Limb (tissue), 2 donors: ENCODE measurements at regions not wholly inside any gene's neighbourhood (a gene's known extent, or its start where the extent isn't known, plus 50 kb on each side); places are given as distances from the start of the nearest gene placed in this dataset.

Experiments
- DNase-seq, 2 donors: peaks; one replicate each; pipeline ENCODE4 v3.0.0-alpha.2; 2016; ENCODE audit errors: extremely low spot score in 2 of 2

DNA sequence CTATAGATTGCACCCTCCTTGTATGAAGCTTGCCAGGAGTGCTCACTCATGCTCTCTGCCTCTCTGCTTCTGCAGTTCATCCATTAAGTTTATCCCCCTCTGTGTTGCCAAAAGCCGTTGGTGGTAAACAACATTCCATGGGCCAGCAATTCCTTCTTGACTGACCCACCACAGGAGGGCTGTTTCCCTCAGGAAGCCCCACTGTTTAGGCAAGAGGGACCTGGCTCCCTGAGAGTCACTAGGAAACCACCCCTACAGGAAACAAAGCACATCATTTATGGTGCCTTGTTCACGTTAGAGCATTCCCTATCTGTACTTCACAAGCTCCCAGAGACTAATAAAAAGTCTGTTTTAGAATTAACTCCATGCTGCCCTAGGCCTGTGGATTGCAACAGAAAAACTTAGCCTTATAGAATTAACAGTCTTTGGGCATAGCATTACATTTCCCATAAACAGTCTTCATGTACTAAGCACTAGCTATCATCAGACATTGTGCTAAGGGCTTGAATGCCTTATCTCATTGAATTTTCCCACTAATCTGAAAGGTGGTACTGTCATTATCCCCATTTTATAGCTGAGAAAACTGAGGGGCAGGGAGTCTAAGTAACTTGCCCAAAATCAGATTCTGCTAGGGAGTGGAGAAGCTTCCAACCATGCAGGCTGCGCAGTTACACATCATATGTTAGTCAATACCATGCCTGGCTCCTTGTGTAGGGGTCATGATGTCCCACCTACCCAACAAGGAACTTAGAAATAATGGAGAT is 149.9 kb downstream of the SHQ1 start:
- DNase-seq: no peak

DNA sequence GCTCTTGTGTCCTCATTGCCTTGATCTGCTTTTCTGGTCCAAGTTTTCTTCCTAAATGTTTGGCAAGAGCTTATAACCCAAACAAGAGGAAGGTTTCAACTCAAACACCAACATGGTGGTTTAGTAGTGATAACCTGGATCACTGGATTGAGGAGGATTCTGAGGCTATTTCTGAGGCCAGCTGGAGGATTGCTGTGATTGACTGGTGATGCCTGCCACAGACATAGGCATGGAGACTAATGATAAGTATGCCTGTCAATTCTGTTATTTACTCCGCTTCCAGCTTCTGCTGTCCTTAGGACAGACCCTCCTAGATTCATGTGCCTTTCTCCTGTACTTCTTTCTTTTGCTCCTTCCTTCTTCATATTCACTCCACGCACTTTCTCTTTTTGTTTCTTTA is 150.5 kb downstream of the SHQ1 start:
- DNase-seq: no peak

DNA sequence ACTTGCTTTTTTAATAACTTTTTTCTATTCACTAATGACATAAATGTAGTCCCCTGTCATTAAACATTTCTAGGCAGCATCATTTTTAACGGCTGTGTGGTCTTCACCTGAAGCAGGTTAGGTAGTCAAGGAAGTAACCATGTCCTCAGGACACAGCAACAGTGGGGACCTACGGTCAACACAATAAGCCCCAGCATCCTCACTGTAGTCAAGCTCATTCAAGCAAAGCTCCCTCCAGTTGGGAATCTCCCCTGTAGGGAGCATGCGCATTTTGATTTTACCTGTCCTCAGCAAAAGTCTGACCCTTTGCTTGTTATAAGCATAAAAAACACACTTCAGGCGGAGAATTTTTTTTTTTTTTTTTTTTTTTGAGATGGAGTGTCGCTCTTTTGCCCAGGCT is 151.4 kb downstream of the SHQ1 start:
- no peak for DNase-seq

DNA sequence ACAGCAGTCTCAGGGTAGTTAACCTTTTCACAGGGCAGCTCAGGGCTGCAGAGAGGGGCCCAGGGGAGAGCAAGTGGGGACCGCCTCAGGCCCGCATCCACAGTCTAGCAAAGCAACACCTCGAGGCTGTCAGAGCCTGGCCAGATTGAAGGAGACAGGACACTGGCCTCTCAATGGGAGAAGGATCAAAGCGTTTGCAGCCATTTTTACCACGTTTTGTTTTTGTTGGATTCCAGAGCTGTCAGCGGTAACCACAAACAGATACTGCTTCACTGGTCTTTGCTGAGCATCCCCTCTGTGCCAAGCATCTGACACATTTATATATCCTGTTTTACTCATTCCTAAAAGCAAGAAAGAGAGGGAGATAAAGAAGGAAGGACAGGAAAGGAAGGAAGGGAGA is 153.8 kb downstream of the SHQ1 start:
- no peak for DNase-seq

DNA sequence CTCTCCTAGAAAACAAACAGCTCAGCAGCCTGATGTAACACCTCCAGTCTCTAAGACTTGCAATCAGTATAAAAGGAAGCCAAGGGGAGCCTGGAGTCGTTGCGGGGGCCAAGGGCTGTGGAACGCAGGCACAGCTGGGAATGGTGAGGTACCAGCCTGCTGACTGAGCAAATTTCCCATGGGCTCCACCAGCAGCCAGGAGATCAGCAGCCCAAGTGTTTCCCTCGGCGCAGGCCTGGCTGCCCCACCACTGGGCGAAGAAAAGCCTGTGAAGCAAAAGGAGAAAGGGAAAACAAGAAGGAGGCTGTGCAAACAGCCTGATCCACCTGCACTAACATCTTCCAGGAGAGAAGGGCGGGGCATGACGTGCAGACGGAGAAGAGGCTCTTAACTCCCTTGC is 155.3 kb downstream of the SHQ1 start:
- no peak for DNase-seq

DNA sequence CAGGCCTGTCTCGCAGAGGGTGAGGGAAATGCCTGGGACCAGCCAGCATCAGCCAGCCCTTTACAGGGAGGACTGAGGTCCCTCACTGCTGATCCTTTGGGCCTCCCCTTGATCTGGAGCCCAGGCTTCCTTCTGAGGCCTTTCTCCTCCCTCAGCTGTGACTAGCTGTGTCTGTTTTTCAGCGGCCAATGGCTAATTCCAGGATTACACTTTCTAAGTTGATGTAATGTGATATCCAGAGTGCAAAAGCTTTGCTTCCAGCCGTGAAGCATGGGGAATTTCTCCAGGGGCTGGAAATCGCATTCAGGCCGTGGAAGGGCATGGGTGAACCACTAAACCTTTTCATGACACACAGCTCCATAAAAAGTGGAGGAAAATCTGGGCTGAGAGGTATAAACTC is 157.6 kb downstream of the SHQ1 start:
- peak in 1 of 2 donors; percentile 38 for DNase-seq

DNA sequence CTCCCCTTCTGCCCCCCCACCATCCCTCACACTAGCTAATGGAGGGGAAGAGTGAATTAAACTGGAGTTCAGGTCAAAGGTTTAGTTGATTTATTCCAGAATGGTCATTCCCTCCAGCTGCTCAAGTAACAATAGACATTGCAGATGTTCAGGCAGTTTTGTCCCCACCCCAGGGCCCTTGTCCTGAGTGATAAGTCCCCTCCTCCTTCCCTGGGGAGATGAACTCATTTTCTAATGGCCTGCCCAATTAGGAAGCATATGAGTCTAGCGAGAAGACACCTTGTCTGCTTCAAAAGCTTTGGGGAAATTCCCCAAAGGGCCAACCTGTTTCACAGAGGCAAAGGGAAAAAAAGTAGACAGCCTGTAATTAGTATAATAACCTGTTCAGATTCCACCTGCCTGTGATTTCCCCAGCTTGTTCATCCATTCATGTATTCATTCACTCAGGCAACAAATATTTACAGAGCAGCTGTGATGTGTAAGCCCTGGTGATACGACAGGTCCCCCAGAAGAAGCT is 165.3 kb downstream of the SHQ1 start:
- DNase-seq: no peak

DNA sequence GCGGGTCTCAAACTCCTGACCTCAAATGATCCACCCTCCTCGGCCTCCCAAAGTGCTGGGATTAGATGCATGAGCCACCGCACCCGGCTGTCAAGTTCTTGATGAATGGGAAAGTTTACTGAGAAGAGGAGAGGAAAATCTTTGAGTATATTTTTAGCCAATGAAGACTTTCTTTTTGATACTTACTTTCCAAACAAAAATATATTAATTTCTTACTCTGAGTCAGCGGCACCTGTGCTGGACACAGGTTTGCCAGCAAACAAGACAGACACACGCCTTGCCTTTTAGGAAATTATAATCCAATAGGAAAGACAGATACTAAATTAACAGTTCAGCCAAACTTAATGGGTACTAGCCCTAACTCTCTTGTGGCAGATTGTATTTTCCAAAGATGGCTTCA is 166.6 kb downstream of the SHQ1 start:
- DNase-seq: no peak

DNA sequence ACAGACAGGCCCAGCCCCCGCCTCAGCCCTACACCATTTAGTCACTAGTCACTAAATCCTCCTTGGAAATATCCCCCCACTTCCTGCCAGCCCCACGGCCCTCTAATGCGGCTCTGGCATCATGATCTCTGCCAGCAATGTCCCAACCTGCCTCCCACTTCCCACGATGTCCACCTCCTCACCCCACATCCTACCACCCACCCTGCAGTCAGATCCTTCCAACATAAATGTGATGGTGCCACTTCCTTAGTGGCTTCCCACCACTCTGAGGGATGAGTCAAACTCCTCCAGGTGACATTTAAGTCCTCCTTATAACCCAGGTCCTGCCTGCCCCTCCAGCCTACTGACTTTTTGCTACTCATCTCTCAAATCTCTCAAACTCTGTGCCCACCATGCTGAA is 167.5 kb downstream of the SHQ1 start:
- no peak for DNase-seq

DNA sequence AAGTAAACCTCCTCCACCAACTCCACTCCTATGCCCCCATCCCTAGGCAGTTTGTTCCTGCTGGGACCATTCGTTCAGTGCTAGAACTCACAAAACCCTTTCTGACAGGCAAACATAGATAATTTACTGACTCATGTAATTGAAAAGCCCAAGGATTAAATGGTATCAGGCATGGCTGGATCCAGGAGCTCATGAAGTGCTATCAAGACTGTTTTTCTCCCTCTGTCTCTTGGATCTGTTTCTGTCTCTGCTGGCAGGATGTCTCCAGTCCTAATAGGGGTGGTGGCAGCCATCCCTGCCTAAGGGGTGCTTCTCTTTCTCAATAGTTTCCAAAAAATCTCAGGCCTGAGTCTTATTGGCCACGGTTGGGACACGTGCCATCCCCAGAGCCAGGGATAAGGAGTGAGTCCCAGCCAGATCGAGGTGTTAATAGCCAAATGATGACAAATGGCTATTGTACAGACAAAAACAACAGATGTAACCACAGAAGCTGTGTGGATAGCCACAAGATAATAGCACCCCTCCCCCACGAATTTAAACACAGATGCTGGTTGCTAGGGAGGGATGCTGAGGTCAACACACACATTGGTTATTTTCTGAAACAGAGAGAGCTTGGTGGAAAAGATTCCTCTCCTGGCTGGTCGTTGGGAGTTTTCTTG is 168.6 kb downstream of the SHQ1 start:
- no peak for DNase-seq

DNA sequence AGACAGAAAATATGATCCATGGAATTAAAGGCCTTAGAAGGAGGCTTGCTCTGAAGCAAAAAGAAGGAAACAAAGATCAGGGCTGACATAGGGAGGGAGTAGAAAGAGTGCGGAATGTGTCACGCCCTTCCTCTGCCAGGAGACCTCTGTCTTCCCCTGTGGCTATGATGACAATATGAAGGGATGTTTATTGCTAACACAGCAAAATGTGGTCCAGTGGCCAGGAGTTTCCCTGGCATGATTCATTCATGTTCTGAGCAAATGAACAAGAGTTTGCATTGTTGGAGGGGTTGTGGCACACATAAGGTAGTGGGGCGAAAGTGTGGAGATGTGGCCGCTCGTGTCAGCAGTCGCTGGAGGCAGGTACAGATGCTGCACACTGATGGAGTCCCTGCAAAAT is 169.4 kb downstream of the SHQ1 start:
- DNase-seq: no peak

DNA sequence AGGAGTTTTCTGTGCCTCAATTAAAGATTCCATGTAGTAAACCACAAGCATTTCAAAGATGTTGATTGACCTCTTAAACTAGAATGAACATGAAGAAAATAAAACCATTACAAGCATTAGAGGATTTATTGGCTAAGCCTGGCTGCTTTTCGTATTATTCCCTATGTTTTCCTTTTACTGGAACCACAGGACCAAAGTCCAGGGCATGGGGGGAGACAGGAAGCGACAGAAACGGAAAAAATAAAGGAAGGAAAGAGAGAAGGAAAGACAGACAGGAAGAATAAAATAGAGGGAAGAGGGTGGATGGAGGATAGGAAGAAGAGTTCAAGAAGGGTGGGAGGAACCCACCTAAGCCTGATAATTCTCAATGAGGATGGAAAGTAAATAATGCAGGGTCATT is 169.9 kb downstream of the SHQ1 start:
- no peak for DNase-seq

DNA sequence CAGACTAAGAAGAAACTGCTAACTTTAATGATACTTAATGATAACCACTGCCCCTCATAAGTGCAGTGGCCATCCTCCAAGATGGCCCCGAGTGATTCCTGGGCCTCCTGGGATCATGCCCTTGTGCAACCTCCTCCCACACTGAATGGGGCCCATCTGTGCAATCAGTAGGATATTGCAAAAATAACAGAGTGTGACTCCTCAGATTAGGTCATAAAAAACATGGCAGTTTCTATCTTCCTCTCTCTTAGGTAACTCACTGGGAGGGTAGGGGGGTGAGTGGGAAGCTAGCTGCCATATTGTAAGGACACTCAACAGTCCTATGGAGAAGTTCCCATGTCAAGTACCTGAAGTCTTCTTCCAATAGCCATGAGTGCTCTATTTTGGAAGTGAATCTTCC is 173.0 kb downstream of the SHQ1 start:
- DNase-seq: no peak

DNA sequence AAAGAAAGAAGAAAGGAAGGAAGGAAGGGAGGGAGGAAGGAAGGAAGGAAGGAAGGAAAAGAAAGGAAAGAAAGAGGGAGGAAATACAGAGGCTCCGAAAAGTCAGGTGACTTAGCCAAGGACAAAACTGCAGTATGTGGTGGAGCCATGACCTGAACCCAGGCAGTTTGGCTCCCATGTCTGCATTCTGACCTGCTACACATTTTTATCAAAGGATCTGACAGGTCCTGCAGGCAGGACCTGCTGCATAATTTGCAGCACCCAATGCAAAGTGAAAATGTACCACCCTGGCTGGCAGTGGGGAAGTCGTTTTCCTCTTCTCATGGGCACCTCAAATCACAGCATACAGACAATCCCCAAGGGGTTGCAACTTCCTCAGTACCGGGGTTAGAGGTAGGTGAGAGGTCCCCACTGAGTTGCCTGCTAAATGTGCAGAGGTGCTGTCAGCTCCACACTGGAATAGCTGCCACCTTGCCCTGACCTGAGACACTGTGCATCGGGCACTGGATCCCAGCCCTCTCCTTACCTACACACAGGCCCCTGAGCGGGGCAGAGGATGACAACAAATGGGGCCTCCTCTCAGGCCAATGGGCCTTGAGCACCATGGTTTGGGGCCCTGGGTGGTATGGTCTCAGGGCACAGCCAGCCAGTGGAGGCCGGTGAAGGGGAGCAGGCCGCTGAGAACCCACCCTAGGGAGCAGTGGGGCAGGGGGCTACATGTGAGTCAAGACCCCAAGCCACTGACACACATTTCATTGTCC is 175.1 kb downstream of the SHQ1 start:
- no peak for DNase-seq

DNA sequence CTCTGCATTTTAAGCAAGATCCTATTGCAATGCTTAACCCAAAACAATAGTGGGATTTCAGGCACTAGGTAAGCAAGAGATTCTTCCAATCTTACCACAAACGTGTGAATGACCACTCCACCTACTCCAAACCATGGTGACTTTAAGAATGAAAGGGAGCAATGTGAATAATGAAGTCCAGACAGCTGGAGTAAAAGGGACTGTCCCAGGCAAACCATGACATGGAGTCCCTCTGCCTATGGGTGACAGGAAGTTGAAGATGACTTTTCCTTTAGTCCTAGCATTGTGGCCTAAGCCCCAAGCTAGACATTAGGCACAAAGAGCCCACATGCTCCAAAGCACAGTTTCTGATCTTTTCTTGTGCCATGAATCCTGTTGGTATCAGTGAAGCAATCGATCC is 179.0 kb downstream of the SHQ1 start:
- DNase-seq: no peak

DNA sequence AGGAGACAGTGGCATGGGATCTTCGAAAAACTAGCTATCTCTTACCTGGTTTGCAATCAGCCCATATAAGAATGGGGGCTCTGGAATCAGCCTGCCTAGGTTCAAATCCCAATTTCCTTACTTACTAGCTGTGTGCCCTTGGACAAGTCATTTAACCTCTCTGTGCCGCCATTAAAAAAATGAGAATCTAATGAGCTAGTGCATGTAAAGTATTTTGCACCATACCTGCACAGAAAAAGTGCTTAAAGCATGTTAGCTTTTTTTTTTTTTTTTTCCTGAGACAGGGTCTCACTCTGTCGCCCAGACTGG is 181.8 kb downstream of the SHQ1 start:
- DNase-seq: no peak

DNA sequence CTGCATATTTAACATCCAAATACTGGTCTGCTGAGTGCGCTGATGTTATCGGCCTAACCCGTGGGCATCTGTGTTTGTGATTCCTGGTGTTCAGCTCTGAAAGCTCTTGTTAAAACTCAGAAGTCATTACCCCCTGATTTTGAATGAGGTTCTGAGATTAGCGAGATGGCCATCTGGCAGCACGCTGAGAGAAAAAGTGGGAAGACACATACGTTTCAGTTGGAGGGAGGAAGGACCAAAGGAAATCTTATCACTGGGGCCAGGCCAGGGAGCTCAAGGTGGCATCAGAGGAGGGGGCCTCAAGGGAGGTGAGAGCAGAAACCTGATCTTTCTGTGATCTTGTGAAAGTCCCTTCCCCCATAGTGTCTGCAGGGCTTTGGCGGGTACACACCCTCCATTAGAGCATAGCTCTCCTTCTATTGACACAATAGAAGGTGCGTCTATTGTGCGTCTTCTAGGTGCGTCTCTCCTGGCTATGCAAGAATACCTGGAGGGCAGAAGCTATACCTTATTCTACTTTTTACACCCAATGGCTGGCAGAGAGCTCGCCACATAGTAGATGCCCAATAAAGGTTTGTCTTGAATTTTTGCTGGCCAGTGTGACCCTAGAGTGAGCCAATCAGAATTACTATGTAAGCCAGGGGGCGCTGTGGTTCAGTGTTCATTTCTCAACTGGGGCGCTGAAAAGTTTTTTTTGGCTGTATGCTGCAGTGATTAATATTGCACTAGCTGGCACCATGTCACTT is 182.4 kb downstream of the SHQ1 start:
- no peak for DNase-seq

DNA sequence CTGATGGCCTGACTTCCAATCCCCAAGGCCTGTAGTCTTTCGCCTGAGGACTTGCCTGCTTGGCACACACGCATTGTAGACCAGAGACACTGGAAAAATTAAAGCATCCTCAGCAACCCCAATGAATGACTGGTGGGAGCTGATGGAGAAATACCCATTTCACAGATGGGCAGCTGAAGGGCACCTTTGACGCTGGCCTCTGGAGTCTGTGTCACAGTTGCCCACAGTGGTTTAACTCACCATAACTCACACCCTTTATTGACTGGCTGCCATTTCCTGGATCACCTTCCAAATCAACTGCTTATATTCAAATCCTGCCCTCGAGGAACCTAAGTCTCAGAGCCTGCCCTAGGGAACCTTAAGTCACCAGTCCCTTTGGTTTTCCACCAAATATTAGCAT is 183.1 kb downstream of the SHQ1 start:
- DNase-seq: no peak

DNA sequence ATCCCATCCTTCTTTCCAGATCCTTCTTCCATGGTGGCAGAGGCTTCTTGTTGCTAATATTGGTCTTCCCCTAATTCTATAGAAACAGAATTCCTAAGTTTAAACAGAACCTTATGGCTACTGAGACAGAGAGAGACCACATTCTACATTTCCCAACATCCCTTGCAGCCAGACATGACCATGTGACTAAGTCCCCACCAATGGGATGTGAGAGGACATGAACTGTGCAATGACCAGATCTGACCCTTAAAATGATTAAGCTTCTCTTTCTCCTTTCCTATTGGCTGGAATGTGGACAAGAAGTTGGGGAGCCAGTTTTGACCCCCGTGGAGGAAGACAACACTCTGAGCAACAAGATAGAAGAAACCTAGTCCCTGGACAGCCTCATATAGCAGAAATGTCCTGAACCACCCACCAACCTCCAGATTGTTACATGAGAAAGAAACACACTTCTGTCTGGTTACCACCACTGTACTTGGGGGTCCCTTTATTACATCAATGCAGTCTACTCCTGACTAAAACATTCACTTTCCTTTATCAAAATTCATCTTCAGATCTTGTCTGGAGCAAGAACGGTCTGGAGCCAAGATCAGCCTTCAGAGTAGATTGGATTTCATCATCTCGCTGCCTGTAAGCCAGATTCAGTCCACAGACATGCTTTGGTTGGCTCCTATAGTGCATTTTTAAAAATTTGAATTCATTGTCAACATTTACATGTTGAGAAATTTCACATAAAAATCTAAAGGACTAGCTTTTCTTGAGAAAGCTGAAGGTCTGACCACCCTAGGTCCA is 183.9 kb downstream of the SHQ1 start:
- no peak for DNase-seq

DNA sequence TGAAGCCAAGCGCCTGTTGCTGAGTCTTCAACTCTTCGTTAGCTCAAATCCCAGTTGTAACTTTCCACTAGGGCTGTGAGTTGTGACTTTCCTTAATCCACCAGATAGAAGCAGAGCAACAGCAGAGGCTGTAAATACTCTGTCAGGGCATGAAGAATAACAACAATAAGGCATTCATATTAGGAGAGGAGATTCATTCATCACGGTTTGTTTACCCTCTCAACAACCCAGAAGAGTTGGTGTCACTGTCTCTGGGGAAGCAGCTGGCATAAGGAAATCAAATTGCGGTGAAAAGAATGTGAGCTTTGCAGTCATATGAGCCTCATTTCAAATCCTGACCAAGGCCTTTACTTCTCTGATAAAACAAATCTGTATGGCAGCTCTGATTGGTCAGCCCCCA is 184.8 kb downstream of the SHQ1 start:
- no peak for DNase-seq

DNA sequence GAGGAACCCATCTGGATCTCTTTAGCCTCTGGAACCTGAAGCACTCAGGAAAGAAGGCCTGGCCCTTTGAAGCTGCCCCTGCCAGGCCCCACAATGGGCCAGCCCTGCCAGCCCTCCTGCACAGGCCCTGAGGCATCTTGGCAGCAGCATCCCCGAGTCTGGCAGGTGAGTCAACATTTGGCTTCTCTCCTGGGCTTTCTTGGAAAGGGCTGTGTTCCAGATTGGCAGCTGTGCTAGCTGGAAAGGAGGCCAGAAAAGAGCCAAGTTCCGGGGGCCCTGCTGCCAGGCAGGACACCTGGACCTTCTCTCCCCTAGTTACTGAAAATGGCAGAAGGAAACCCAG is 187.2 kb downstream of the SHQ1 start:
- DNase-seq: peak; percentile 31 to 64
